HEK293 (cell line): ENCODE measurements at regions not wholly inside any gene's neighbourhood (a gene's known extent, or its start where the extent isn't known, plus 50 kb on each side); places are given as distances from the start of the nearest gene placed in this dataset.

ENCODE experiments used
- CTCF ChIP-seq: fragments of 450-650 bp; formaldehyde crosslinking; IDR thresholded peaks from 2 replicates; pipeline ENCODE4 v1.5.1; 2016; ENCODE audit warnings: missing biosample characterization, missing genetic modification characterization
- ZNF184 ChIP-seq: fragments of 450-650 bp; IDR thresholded peaks from 2 replicates; pipeline ENCODE4 v1.5.1; 2018; ENCODE audit warnings: missing biosample characterization, mild to moderate bottlenecking, missing genetic modification characterization
- ZNF24 ChIP-seq: fragments of 450-650 bp; formaldehyde crosslinking; IDR thresholded peaks from 2 replicates; pipeline ENCODE4 v1.5.1; 2016; ENCODE audit warnings: missing biosample characterization, missing genetic modification characterization
- ZNF274 ChIP-seq, 2 experiments: fragments of 200-500 bp in 1 of 2; fragments of 450-650 bp in 1 of 2; sonication (Bioruptor generic) in 1 of 2; formaldehyde crosslinking in 1 of 2; IDR thresholded peaks; 2 replicates each; pipeline versions ENCODE4 v1.5.1 to v1.6.1; 2014 to 2016; ENCODE audit warnings: borderline replicate concordance in 1 of 2, inconsistent platforms in 1 of 2, low read length in 1 of 2, missing biosample characterization in 1 of 2, missing genetic modification characterization in 1 of 2
- ZNF530 ChIP-seq: fragments of 450-650 bp; formaldehyde crosslinking; IDR thresholded peaks from 2 replicates; pipeline ENCODE4 v1.5.1; 2016; ENCODE audit warnings: low read depth, missing biosample characterization, missing genetic modification characterization
- TF ChIP-seq, protein P1 (sequence below): fragments of 450-650 bp; formaldehyde crosslinking; IDR thresholded peaks from 2 replicates; pipeline ENCODE4; 2016; ENCODE audit warnings: missing biosample characterization, missing genetic modification characterization

DNA sequence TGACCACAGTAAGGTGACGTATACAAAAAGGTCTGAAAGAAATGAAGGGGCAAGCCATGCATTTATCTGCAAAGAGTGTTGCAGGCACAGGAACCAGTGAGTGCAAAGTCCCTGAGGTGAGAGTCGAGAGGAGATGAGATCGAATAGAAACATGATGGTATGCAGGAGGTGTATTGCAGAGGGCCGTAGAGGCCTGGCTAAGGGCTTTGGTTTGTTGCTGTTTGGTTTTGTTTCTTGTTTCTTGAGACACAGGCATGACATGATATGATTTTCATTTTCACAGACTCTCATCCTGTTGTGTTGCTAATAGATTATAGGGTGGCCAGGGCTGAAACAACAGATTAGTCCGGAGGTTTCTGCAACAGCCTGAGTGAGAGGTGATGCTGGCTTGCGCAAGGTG is 80.4 kb downstream of the HSPH1 start:
- no peak for TF ChIP-seq ZNF24 (tag by site-specific recombination)
- no peak for TF ChIP-seq ZNF184 (tag by site-specific recombination)
- TF ChIP-seq ZNF274 (IDR thresholded peaks at IDR 0.05; ENCODE audit: low read length), result no peak
- no peak for TF ChIP-seq ZNF274 (tag by site-specific recombination; IDR thresholded peaks at IDR 0.05; ENCODE audit: borderline replicate concordance)
- TF ChIP-seq ZNF530 (tag by site-specific recombination), result no peak
- TF ChIP-seq CTCF (tag by site-specific recombination), result no peak
- TF ChIP-seq, protein P1, sequence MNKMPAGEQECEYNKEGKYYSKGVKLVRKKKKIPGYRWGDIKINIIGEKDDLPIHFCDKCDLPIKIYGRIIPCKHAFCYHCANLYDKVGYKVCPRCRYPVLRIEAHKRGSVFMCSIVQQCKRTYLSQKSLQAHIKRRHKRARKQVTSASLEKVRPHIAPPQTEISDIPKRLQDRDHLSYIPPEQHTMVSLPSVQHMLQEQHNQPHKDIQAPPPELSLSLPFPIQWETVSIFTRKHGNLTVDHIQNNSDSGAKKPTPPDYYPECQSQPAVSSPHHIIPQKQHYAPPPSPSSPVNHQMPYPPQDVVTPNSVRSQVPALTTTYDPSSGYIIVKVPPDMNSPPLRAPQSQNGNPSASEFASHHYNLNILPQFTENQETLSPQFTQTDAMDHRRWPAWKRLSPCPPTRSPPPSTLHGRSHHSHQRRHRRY (tag by site-specific recombination), result no peak
